Adipose tissue (tissue), 3 donors: ENCODE measurements at regions not wholly inside any gene's neighbourhood (a gene's known extent, or its start where the extent isn't known, plus 50 kb on each side); places are given as distances from the start of the nearest gene placed in this dataset.
"Not testable (repeated sequence)": the region's sequence is repeated elsewhere in the genome, so short reads cannot be mapped to it uniquely, and the experiment has no call there.

Source experiments
- H3K27ac ChIP-seq: one replicate; pipeline ENCODE4 v1.5.1; 2013; ENCODE audit warnings: low read depth, low read length
- WGBS, 3 donors: extraction: QIAGEN DNeasy Blood & Tissue Kit; methylation state at CpG; one replicate each; pipeline ENCODE4 v1.1.7; 2013; 5-methylcytosine and 5-hydroxymethylcytosine counted together
- donor health status: healthy with polysubstance abuse.
- donor health status: Bipolar disorder and iron deficiency.
- donor health status: healthy.

DNA sequence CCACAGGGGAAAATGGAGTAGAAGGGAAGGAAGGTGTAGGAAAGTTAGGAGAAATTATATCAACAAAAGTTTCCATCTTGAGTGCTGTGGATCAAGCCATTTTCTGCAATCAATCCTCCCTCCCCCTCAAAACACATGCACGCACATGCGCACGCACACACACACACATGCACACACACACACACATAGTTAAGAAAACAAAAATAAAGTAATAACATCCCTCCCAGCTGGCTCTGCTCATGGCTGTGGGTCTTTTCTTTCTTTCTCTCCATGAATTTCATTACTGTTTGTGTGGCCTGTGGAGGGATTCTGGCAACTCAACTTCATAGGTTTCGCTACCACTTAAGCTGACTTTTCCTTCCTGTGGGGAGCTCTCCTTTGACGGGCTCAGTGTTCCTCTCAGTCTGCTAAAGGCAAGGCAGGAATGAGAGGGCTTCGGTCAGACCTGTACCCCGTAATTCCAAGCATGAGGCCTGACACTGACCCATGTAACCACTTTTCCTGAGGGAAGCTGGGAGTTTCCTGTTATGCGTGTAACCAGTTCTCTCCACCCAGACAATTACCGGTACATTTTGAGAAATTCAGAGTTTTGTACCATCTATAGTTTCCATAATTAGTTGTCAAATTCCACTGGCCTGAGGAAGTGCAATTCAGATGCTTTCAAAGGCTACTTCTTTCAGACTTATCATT lies 79.8 kb downstream of the ZNF92 start:
- no peak overlapping the region for H3K27ac ChIP-seq
- 58 to 76% (median 62%) methylated on average over 9 of the region's 9 CpGs for WGBS, 3 donors

DNA sequence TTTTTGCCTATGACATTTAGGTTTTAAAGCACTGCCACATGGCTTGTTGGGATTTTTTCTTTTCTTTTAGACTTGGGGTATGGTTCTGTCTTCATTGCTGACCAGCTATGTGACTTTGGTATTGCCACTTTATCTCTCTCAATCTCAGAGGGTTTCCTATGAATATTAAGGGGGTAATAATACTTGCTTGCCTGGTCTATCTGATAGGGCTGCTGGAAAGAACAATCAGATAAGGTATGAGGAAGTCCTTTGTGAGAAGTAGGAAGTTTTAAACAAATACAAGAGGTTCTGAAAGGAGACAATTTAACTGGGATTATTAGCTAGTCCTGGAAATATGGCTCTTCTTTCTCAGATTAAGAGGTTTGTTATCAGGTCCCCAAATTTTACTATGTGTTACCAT lies 80.8 kb downstream of the ZNF92 start:
- H3K27ac ChIP-seq = no peak overlapping the region

DNA sequence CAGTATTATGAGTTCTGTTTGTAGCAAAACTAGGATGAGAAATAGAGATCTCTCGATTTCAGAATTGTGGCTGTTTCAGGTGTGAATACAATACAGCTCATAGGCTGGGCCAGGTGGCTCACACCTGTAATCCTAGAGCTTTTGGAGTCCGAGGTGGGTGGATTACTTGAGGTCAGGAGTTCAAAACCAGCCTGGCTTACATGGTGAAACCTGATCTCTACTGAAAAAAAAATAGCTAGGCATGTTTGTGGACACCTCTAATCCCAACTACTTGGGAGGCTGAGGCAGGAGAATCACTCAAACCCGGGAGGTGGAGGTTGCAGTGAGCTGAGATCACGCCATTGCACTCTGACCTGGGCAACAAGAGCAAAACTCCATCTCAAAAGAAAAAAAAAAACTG lies 81.4 kb downstream of the ZNF92 start:
- not testable (repeated sequence) for H3K27ac ChIP-seq
- WGBS, 3 donors = 48 to 79% (median 73%) methylated on average over 4 of the region's 4 CpGs

DNA sequence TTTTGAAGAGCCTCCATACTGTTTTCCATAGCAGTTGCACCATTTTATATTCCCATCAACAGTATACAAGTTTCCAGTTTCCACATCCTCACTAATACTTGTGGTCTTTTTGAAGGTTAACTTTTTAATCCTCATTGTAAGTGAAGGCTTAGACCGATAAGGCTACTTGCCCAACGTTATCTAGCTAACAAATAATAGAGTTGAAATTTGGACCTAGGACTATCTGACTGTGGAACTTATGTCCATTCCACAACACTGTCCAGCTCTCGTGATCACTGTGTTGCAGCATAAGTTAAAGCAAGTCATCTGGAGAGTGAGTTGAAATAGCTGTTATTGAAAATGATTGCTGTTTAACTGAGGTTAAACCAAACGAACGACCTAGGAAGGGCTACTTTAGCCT lies 84.0 kb downstream of the ZNF92 start:
- WGBS, 3 donors = 75 to 87% (median 86%) methylated on average over 5 of the region's 5 CpGs
- no peak overlapping the region for H3K27ac ChIP-seq

DNA sequence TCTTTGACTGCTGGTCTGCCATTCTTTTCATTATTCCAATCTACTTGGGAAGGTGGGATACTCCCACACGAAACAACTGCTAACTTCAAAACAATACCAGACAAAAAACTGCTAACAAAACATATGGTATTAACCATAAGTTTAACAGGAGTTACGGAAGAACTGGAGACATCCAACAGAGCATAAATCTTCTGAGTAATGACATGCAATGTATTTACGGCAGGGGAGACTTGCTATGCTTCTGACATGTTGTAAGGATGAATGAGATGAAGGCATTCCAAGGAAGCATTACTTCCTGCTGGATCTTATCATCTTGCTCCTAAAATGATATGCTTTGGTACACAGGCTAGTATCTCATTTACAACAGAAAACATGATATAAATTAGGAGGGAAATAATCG lies 85.8 kb downstream of the ZNF92 start:
- 57 to 63% (median 61%) methylated on average over 4 of the region's 4 CpGs for WGBS, 3 donors
- H3K27ac ChIP-seq = no peak overlapping the region

DNA sequence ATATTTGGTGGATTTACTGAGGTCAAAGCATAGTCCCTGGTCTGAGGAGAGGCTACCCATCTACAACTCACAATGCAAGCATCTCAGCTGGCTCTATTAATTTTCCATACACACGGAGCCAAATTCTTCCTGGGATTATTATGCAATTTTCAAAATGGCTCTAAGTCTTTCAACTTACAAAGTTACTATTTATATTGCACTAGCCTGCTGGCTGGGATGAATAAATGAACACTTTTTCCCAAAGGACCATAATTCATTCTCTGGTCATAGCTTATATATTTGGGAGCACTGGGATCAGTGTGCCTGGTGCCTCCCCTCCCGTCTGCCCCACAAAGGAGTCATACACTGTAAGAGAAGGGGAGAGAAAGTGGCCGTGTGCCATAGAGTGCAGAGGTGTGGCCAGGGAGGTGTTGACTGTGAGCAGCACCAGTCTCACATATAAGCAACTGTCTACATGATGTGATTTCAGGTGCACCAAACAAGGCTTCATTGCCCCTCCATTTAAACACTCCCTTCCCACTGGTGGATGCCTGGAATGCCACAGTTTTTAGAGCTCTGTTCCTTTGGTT lies 88.6 kb downstream of the ZNF92 start:
- H3K27ac ChIP-seq = no peak overlapping the region
- WGBS, 3 donors = 45 to 56% (median 53%) methylated on average over 3 of the region's 3 CpGs

DNA sequence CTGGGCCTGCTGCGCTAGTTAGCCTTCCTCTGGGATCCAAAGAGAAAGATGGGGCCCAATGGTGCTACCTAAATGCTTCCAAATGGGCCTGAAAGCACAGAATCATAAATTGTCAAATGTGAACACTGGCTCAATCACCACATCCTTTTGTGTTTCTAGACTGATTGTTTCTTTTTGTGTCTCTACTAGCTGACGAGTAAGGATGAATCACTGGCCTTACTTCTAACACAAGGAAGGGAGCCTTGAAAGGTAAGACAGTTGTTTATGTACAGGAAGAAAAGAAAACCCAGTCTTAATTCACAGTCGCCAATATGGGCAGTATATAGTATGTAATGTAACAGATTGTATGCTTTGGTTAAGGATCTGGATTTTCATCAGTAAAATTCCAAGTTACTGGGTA lies 89.5 kb downstream of the ZNF92 start:
- 82 to 89% (median 89%) methylated on average over 3 of the region's 3 CpGs for WGBS, 3 donors

DNA sequence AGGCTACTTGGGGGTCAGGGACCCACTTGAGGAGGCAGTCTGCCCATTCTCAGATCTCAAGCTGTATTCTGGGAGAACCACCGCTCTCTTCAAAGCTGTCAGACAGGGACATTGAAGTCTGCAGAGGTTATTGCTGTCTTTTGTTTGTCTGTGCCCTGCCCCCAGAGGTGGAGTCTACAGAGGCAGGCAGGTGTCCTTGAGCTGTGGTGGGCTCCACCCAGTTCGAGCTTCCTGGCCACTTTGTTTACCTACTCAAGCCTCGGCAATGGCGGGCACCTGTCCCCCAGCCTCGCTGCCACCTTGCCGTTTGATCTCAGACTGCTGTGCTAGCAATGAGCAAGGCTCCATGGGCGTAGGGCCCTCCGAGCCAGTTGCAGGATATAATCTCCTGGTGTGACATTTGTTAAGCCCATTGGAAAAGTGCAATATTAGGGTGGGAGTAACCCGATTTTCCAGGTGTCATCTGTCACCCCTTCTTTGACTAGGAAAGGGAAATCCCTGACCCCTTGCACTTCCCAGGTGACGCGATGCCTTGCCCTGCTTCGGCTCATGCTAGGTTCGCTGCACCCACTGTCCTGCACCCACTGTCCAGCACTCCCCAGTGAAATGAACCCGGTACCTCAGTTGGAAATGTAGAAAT lies 96.4 kb downstream of the ZNF92 start:
- WGBS, 3 donors = 75 to 89% (median 89%) methylated on average over 14 of the region's 14 CpGs
- not testable (repeated sequence) for H3K27ac ChIP-seq

More for the DNA sequence above, 89.5 kb downstream of the ZNF92 start:
- H3K27ac ChIP-seq = no peak overlapping the region

DNA sequence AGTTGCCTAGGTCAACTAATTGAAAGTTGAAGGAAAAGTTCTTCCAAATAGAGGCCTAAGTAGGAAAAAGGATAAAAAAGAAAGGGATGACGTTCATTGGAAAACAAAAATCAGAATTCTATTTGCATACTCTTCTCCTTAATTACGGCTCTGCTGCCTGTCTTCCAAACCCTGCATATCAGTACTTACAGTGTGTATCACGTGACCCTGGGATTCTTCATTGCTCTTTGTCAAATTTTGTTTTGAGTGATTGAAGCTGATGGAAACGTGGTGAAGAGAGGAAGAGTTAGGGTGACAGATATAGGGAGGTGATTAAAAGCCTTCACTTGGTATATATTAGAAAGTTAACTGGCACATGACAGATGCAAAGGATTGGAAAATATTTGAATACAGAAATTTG lies 97.9 kb downstream of the ZNF92 start:
- 50 to 78% (median 61%) methylated on average over 4 of the region's 4 CpGs for WGBS, 3 donors
- no peak overlapping the region for H3K27ac ChIP-seq

DNA sequence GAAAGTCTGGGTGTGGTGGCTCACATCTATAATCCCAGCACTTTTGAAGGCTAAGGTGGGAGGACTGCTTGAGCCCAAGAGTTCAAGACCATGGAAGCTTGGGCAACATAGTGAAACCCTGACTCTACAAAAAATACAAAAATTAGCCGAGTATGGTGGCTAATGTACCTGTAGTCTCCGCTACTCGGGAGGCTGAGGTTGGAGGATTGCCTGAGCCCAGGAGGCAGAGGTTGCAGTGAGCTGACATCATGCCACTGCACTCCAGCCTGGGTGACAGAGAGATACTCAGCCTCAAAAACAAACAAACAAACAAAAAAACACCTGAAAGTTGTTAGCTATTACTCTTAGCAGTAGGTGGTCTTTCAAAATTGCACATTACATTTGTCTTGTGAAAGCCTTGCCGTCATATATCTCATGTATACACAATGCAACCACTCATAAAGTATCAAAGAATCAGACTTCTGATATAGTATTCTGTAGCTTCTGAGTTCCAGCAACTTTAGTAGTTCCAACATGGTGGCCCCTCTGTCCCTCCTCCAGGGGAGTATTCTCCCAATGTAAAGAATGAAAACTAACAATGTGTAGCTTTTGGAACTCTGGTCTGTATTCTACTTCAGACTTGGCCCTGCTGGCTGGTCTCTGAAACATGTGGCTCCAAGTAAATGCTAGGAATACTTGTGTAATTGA lies 101.5 kb downstream of the ZNF92 start:
- 85 to 94% (median 87%) methylated on average over 4 of the region's 4 CpGs for WGBS, 3 donors
- no peak overlapping the region for H3K27ac ChIP-seq

DNA sequence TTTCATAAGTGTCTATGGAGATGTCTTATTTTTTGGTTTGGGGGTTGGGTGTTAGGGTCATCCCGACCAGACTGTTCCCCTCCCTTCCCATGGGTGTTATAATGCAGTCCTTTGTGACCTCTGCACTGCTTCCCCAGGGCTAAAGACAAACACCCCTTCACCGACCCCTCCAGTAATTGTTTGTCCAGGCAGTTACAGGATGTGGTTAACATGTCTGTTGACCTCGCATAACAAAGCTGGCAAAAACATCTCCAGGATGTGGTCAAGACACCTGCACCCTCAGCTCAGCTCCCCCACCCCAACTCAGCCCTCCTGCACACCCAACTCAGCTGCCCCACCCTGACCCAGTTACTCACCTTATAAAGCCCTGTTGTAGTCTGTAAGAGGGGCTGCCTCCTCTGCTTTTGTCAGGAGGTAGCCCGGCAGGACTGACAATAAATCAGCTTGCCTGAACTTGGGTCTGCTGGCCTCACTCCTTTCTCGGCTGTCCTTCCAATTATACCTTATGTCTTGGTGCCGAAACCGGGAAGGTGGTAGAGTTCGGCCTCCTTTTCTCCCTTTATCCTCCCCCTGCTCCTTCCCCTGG lies 102.2 kb downstream of the ZNF92 start:
- H3K27ac ChIP-seq = no peak overlapping the region
- WGBS, 3 donors = 51 to 59% (median 54%) methylated on average over 8 of the region's 8 CpGs

DNA sequence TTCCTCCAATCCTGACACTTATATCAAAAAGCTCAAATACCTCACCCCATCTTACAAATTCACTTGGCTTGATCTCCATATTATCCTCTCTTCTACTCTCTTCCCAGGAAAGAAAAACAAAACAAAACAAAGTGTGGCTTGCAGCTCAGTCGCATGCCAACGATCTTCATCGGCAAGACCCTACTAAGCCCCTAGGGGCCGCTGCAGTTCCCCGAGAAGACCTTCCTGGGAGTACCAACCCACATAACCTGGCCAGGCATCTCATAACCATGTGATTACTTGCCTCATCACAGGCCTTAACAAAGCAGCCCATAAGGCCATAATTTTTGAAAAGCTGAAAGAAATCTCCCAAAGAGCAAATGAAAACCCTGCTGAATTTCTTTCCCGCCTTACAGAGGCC lies 103.7 kb downstream of the ZNF92 start:
- 41 to 73% (median 64%) methylated on average over 6 of the region's 6 CpGs for WGBS, 3 donors

DNA sequence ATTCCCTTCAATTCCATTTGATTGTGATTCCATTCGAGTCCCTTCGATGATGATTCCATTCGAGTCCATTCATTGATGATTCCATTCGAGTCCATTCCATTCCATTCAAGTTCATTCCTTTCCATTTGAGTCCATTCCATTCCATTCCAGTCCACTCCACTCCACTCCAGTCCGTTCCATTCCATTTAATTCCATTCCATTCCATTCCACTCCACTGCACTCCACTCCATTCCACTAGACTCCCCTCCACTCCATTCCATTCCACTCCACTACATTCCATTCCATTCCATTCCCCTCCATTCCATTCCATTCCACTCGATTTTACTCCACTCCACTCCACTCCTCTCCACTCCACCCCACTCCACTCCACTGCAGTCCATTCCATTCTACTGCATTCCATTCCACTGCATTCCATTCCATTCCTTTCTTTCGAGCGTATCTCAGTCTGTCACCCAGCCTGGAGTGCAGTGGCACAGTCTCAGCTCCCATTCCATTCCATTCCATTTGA lies 115.7 kb downstream of the ZNF92 start:
- H3K27ac ChIP-seq = no peak overlapping the region
- WGBS, 3 donors = 83 to 92% (median 84%) methylated on average over 8 of the region's 8 CpGs

More for the DNA sequence above, 103.7 kb downstream of the ZNF92 start:
- H3K27ac ChIP-seq = no peak overlapping the region

DNA sequence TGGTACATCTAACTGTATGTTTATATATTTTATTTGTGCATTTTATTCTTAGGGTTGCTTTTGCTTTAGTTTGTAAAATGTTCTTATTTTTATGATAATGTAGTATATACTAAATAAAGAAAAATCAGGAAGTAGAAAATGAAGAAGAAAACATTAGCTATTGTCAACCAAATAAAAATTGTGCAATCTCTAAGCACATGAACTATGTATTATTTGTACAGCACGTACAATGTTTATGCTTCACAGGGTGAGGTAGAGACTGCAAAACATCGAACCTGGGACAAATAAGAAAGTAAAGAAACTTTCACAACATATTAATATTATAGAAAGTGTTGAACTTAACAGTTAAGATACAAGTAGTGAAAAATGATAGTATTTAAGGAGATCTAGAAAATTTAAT lies 123.0 kb downstream of the ZNF92 start:
- 76 to 82% (median 79%) methylated on average over 2 of the region's 2 CpGs for WGBS, 3 donors
- not testable (repeated sequence) for H3K27ac ChIP-seq

DNA sequence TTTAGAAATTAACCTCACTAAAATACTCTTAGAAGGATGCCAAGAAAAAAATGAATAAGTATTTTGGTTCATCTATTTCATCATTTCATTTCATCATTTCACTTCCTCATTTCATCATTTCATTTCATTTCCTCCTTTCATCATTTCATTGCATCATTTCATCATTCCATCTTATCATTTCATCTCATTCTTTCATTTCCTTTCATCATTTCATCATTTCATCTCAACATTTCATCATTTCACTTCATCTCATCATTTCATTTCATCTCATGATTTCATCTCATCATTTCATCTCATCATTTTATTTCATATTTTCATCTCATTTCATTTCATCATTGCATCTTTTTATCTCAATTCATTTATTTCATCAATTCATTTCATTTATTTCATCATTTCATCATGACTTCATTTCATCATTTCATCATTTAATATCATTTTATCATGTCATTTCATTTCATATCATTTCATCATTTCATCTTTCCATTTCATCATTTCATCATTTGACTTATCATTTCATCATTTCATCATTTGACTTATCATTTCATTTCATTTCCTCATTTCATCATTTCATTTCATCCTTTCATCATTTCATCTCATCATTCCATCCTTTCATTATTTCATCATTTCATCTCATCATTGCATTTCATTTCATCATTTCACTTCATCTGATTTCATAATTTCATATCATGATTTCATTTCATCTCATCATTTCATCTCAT lies 129.9 kb downstream of the ZNF92 start:
- no peak overlapping the region for H3K27ac ChIP-seq

DNA sequence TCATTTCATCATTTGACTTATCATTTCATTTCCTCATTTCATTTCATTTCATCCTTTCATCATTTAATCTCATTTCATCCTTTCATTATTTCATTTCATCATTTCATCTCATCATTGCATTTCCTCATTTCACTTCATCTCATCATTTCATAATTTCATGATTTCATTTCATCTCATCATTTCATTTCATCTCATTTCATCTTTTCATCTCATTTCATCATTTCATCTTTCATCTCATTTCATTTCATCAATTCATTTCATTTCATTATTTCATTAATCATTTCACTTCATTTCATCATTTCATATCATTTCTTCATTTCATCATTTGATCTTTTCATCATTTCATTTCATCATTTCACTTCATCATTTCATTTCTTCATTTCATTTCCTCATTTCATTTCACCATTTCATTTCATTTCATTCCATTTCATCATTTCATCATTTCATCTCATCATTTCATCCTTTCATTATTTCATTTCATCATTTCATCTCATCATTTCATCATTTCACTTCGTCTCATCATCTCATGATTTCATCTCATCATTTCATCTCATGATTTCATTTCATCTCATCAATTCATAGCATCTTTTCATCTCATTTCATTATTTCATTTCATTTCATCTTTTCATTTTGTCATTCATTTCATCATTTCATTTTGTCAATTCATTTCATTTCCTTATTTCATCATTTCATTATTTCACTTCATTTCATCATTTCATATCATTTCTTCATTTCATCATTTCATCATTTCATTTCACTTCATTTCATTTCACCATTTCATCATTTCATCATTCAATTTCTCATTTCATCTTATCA lies 131.1 kb downstream of the ZNF92 start:
- H3K27ac ChIP-seq = not testable (repeated sequence)
- 68 to 72% (median 72%) methylated on average over 1 of the region's 1 CpG for WGBS, 3 donors

DNA sequence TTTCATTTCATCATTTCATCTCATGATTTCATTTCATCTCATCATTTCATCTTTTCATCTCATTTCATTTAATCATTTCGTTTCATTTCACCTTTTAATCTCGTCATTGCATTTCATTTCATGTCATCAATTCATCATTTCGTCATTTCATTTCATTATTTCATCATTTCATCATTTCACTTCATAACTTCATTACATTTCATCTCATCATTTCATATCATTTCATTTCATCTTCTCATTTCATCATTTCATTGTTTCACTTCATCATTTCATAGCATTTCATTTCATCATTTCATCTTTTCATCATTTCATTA lies 131.6 kb downstream of the ZNF92 start:
- WGBS, 3 donors = 45 to 84% (median 62%) methylated on average over 3 of the region's 3 CpGs
- not testable (repeated sequence) for H3K27ac ChIP-seq
